ENCODE measurements at regions not wholly inside any gene's neighbourhood (a gene's known extent, or its start where the extent isn't known, plus 50 kb on each side); places are given as distances from the start of the nearest gene placed in this dataset.

GRCh38 chr15:39506146-39506545 is 74.7 kb upstream of the THBS1 start:
- peaks cover 14% of the 10 kb centered on the region for H3K27me3 Mint-ChIP-seq
- H3K4me3 Mint-ChIP-seq = no peak overlapping the region
- no peak for DNase-seq
- H3K4me1 ChIP-seq (ENCODE audit: control insufficient read depth, insufficient read depth, low read length, poor library complexity, severe bottlenecking) = no peaks in the 10 kb centered on the region
- no peaks in the 10 kb centered on the region for H3K36me3 ChIP-seq (ENCODE audit: control insufficient read depth, insufficient read depth, low read length)
- H3K27ac Mint-ChIP-seq = no peak overlapping the region
- H3K36me3 Mint-ChIP-seq = no peaks in the 10 kb centered on the region
- ATAC-seq (ENCODE audit: low read depth in 2 of 2) = no peak
- H3K9me3 Mint-ChIP-seq = peaks cover 0 to 7% (median 0%) of the 10 kb centered on the region in 7 donors
- no peak overlapping the region for H3K4me3 ChIP-seq (ENCODE audit: low read depth, low read length)
- H3K4me1 Mint-ChIP-seq = no peaks in the 10 kb centered on the region
- H3K27me3 ChIP-seq (ENCODE audit: control insufficient read depth, insufficient read depth, low read length) = peaks cover 9% of the 10 kb centered on the region
- no peaks in the 10 kb centered on the region for H3K9me3 ChIP-seq (ENCODE audit: control insufficient read depth in 2 of 2, low read length in 2 of 2)
- H3K27ac ChIP-seq (ENCODE audit: insufficient read depth, low read length, poor library complexity, severe bottlenecking) = no peak overlapping the region

GRCh38 chr15:39508536-39508935 is 72.3 kb upstream of the THBS1 start:
- DNase-seq = no peak
- Histone ChIP-seq H3K27me3 (ENCODE audit: control insufficient read depth, insufficient read depth, low read length) (peaks cover 11% of the 10 kb centered on the region), H3K36me3 (ENCODE audit: control insufficient read depth, insufficient read depth, low read length) (no peaks in the 10 kb centered on the region), H3K9me3 (ENCODE audit: control insufficient read depth in 2 of 2, low read length in 2 of 2) (no peaks in the 10 kb centered on the region), H3K27ac (ENCODE audit: insufficient read depth, low read length, poor library complexity, severe bottlenecking) (no peak overlapping the region), H3K4me1 (ENCODE audit: control insufficient read depth, insufficient read depth, low read length, poor library complexity, severe bottlenecking) (no peaks in the 10 kb centered on the region), H3K4me3 (ENCODE audit: low read depth, low read length) (no peak overlapping the region)
- Mint-ChIP-seq H3K27me3 (peaks cover 14% of the 10 kb centered on the region), H3K27ac (no peak overlapping the region), H3K9me3 (peaks cover 0 to 5% (median 0%) of the 10 kb centered on the region in 7 donors), H3K4me1 (no peaks in the 10 kb centered on the region), H3K4me3 (no peak overlapping the region), H3K36me3 (no peaks in the 10 kb centered on the region)
- no peak for ATAC-seq (ENCODE audit: low read depth in 2 of 2)

GRCh38 chr15:39510001-39510701 is 70.7 kb upstream of the THBS1 start:
- Histone ChIP-seq H3K27ac (ENCODE audit: insufficient read depth, low read length, poor library complexity, severe bottlenecking) (no peak overlapping the region), H3K36me3 (ENCODE audit: control insufficient read depth, insufficient read depth, low read length) (no peaks in the 10 kb centered on the region), H3K4me3 (ENCODE audit: low read depth, low read length) (no peak overlapping the region), H3K4me1 (ENCODE audit: control insufficient read depth, insufficient read depth, low read length, poor library complexity, severe bottlenecking) (no peaks in the 10 kb centered on the region), H3K9me3 (ENCODE audit: control insufficient read depth in 2 of 2, low read length in 2 of 2) (peaks cover 4 to 6% of the 10 kb centered on the region in 2 experiments), H3K27me3 (ENCODE audit: control insufficient read depth, insufficient read depth, low read length) (peaks cover 14% of the 10 kb centered on the region)
- Mint-ChIP-seq H3K27ac (no peak overlapping the region), H3K4me1 (no peaks in the 10 kb centered on the region), H3K36me3 (no peaks in the 10 kb centered on the region), H3K4me3 (no peak overlapping the region), H3K9me3 (peaks cover 0 to 15% (median 5%) of the 10 kb centered on the region in 7 donors), H3K27me3 (peaks cover 14% of the 10 kb centered on the region)
- no peak for DNase-seq
- no peak for ATAC-seq (ENCODE audit: low read depth in 2 of 2)

GRCh38 chr15:39511000-39511915 is 69.6 kb upstream of the THBS1 start:
- no peak overlapping the region for H3K27ac Mint-ChIP-seq

GRCh38 chr15:39511916-39512260 is 69.0 kb upstream of the THBS1 start:
- Mint-ChIP-seq H3K9me3 (peaks cover 0 to 25% (median 5%) of the 10 kb centered on the region in 7 donors), H3K36me3 (no peaks in the 10 kb centered on the region), H3K4me1 (no peaks in the 10 kb centered on the region), H3K4me3 (no peak overlapping the region), H3K27me3 (peaks cover 8% of the 10 kb centered on the region), H3K27ac (no peak overlapping the region)
- no peaks in the 10 kb centered on the region for H3K4me1 ChIP-seq (ENCODE audit: control insufficient read depth, insufficient read depth, low read length, poor library complexity, severe bottlenecking)
- H3K27me3 ChIP-seq (ENCODE audit: control insufficient read depth, insufficient read depth, low read length) = peaks cover 18% of the 10 kb centered on the region
- ATAC-seq (ENCODE audit: low read depth in 2 of 2) (no peak), DNase-seq (no peak)
- no peaks in the 10 kb centered on the region for H3K36me3 ChIP-seq (ENCODE audit: control insufficient read depth, insufficient read depth, low read length)
- H3K9me3 ChIP-seq (ENCODE audit: control insufficient read depth in 2 of 2, low read length in 2 of 2) = peaks cover 7 to 8% of the 10 kb centered on the region in 2 experiments
- H3K27ac ChIP-seq (ENCODE audit: insufficient read depth, low read length, poor library complexity, severe bottlenecking) = no peak overlapping the region
- H3K4me3 ChIP-seq (ENCODE audit: low read depth, low read length) = no peak overlapping the region

More at GRCh38 chr15:39511000-39511915, 69.6 kb upstream of the THBS1 start:
- Mint-ChIP-seq H3K9me3 (peaks cover 0 to 23% (median 5%) of the 10 kb centered on the region in 7 donors), H3K27me3 (peaks cover 12% of the 10 kb centered on the region), H3K36me3 (no peaks in the 10 kb centered on the region), H3K4me3 (no peak overlapping the region), H3K4me1 (no peaks in the 10 kb centered on the region)
- ATAC-seq (ENCODE audit: low read depth in 2 of 2) (no peak), DNase-seq (no peak)
- Histone ChIP-seq H3K4me1 (ENCODE audit: control insufficient read depth, insufficient read depth, low read length, poor library complexity, severe bottlenecking) (no peaks in the 10 kb centered on the region), H3K4me3 (ENCODE audit: low read depth, low read length) (no peak overlapping the region), H3K9me3 (ENCODE audit: control insufficient read depth in 2 of 2, low read length in 2 of 2) (peaks cover 7 to 8% of the 10 kb centered on the region in 2 experiments), H3K27me3 (ENCODE audit: control insufficient read depth, insufficient read depth, low read length) (peaks cover 18% of the 10 kb centered on the region), H3K36me3 (ENCODE audit: control insufficient read depth, insufficient read depth, low read length) (no peaks in the 10 kb centered on the region), H3K27ac (ENCODE audit: insufficient read depth, low read length, poor library complexity, severe bottlenecking) (no peak overlapping the region)

- H3K9me3 Mint-ChIP-seq = peaks cover 0 to 25% (median 6%) of the 10 kb centered on the region in 7 donors
- no peak overlapping the region for H3K4me3 ChIP-seq (ENCODE audit: low read depth, low read length)
- no peaks in the 10 kb centered on the region for H3K36me3 Mint-ChIP-seq
- H3K9me3 ChIP-seq (ENCODE audit: control insufficient read depth in 2 of 2, low read length in 2 of 2) = peaks cover 7 to 8% of the 10 kb centered on the region in 2 experiments
- no peak overlapping the region for H3K4me3 Mint-ChIP-seq
- H3K27ac Mint-ChIP-seq = no peak overlapping the region
- no peaks in the 10 kb centered on the region for H3K36me3 ChIP-seq (ENCODE audit: control insufficient read depth, insufficient read depth, low read length)
- no peaks in the 10 kb centered on the region for H3K4me1 Mint-ChIP-seq
- no peaks in the 10 kb centered on the region for H3K4me1 ChIP-seq (ENCODE audit: control insufficient read depth, insufficient read depth, low read length, poor library complexity, severe bottlenecking)
- no peak for ATAC-seq (ENCODE audit: low read depth in 2 of 2)
- peaks cover 23% of the 10 kb centered on the region for H3K27me3 ChIP-seq (ENCODE audit: control insufficient read depth, insufficient read depth, low read length)
- peaks cover 13% of the 10 kb centered on the region for H3K27me3 Mint-ChIP-seq
- no peak for DNase-seq
- H3K27ac ChIP-seq (ENCODE audit: insufficient read depth, low read length, poor library complexity, severe bottlenecking) = no peak overlapping the region
These were observed 68.2 kb upstream of the THBS1 start for GRCh38 chr15:39512643-39513042.

- Mint-ChIP-seq H3K27me3 (peaks cover 10% of the 10 kb centered on the region), H3K36me3 (no peaks in the 10 kb centered on the region), H3K9me3 (peaks cover 0 to 25% (median 6%) of the 10 kb centered on the region in 7 donors), H3K4me1 (no peaks in the 10 kb centered on the region), H3K27ac (no peak overlapping the region), H3K4me3 (no peak overlapping the region)
- H3K4me3 ChIP-seq (ENCODE audit: low read depth, low read length) = no peak overlapping the region
- DNase-seq (no peak), ATAC-seq (ENCODE audit: low read depth in 2 of 2) (no peak)
- H3K4me1 ChIP-seq (ENCODE audit: control insufficient read depth, insufficient read depth, low read length, poor library complexity, severe bottlenecking) = no peaks in the 10 kb centered on the region
- peaks cover 26% of the 10 kb centered on the region for H3K27me3 ChIP-seq (ENCODE audit: control insufficient read depth, insufficient read depth, low read length)
- H3K9me3 ChIP-seq (ENCODE audit: control insufficient read depth in 2 of 2, low read length in 2 of 2) = peaks cover 7 to 8% of the 10 kb centered on the region in 2 experiments
- H3K27ac ChIP-seq (ENCODE audit: insufficient read depth, low read length, poor library complexity, severe bottlenecking) = no peak overlapping the region
- no peaks in the 10 kb centered on the region for H3K36me3 ChIP-seq (ENCODE audit: control insufficient read depth, insufficient read depth, low read length)
These were observed 66.9 kb upstream of the THBS1 start for GRCh38 chr15:39513936-39514335.
